HepG2 (cell line): ENCODE measurements at regions not wholly inside any gene's neighbourhood (a gene's known extent, or its start where the extent isn't known, plus 50 kb on each side); places are given as distances from the start of the nearest gene placed in this dataset.
A peak's percentile ranks its signal among the peaks of the same experiment; 100 is the strongest.
"Not testable (repeated sequence)": the region's sequence is repeated elsewhere in the genome, so short reads cannot be mapped to it uniquely, and the experiment has no call there.

ENCODE experiments used
- ATAC-seq: fragments of 200-7000 bp; cut with Tn5 transposase; 3 replicates; pipeline ENCODE4 v1.9.1; 2020; ENCODE audit warnings: mild to moderate bottlenecking, moderate library complexity
- BruUV-seq: library from RNA; stranded (reverse); fragments of 400-500 nt; replicated peaks from 2 replicates; lab custom pipeline; 2021; lab: Mats Ljungman, UMichigan
- CTCF ChIA-PET: fragments of 300-600 bp; formaldehyde crosslinking; extraction: SDS; loops from one replicate; lab custom pipeline; 2021; ENCODE audit warnings: low total read pairs, inconsistent platforms, low intra/inter-chr PET ratio; lab: Yijun Ruan, JAX
- POLR2A ChIA-PET: fragments of 350-600 bp; sonication (Branson Sonifier 250); formaldehyde crosslinking; loops from one replicate; lab custom pipeline; 2020; ENCODE audit warnings: antibody characterized with exemption, inconsistent platforms; lab: Yijun Ruan, JAX
- DNase-seq: peaks from one replicate; pipeline ENCODE4 v3.0.0-alpha.2; 2015; ENCODE audit warnings: low spot score
- FAIRE-seq: peaks from 3 replicates; lab custom pipeline; 2011; peaks lifted over from hg19 to GRCh38; lab: Jason Lieb, UNC
- H2AFZ ChIP-seq: one replicate; pipeline ENCODE4 v1.6.1; 2011; ENCODE audit warnings: low read length, inconsistent platforms
- H3K27ac ChIP-seq: fragments of 300-600 bp; 3 replicates; pipeline ENCODE4 v1.8.0; 2011; ENCODE audit warnings: mixed run types, mild to moderate bottlenecking, mixed read lengths, low read length, inconsistent platforms; ENCODE audit not compliant: insufficient read depth; ENCODE audit errors: extremely low read length
- H3K27me3 ChIP-seq, 2 experiments: fragments of 200-600 bp in 1 of 2; 2 replicates in 1 of 2; 3 replicates in 1 of 2; pipeline versions ENCODE4 v1.6.0 to v1.8.0; 2011; ENCODE audit warnings: low read length in 2 of 2, mild to moderate bottlenecking in 2 of 2, moderate library complexity in 2 of 2, inconsistent platforms in 1 of 2; ENCODE audit not compliant: insufficient read depth in 2 of 2, control insufficient read depth in 1 of 2
- H3K36me3 ChIP-seq, 2 experiments: fragments of 200-600 bp in 1 of 2; replicated peaks in 1 of 2; 2 replicates in 1 of 2; 3 replicates in 1 of 2; pipeline versions ENCODE4 v1.5.1 to v1.8.0; 2011; ENCODE audit warnings: low read length in 2 of 2, inconsistent platforms in 1 of 2; ENCODE audit not compliant: insufficient read depth in 2 of 2, control insufficient read depth in 1 of 2
- H3K4me1 ChIP-seq: 2 replicates; pipeline ENCODE4 v1.5.1; 2012; ENCODE audit warnings: low read length, inconsistent platforms; ENCODE audit not compliant: insufficient read depth
- H3K4me2 ChIP-seq: 2 replicates; pipeline ENCODE4 v1.6.0; 2011; ENCODE audit warnings: low read depth, low read length, inconsistent platforms
- H3K4me3 ChIP-seq, 3 experiments: fragments of 200-600 bp in 1 of 3; sonication (generic), shearing (Covaris generic) in 1 of 3; replicated peaks in 1 of 3; 2 replicates each; pipeline ENCODE4 v1.5.1; 2011 to 2016; ENCODE audit warnings: low read length in 3 of 3, inconsistent platforms in 2 of 3, low read depth in 2 of 3, mild to moderate bottlenecking in 2 of 3, control low read depth in 1 of 3, mixed read lengths in 1 of 3; ENCODE audit not compliant: insufficient read depth in 1 of 3
- H3K79me2 ChIP-seq: one replicate; pipeline ENCODE4 v1.6.1; 2011; ENCODE audit warnings: low read length, inconsistent platforms; ENCODE audit not compliant: insufficient read depth
- H3K9ac ChIP-seq: 2 replicates; pipeline ENCODE4 v1.6.0; 2011; ENCODE audit warnings: mild to moderate bottlenecking, low read depth, low read length, inconsistent platforms; ENCODE audit not compliant: insufficient read depth
- H3K9me3 ChIP-seq: 2 replicates; pipeline ENCODE4 v1.5.1; 2012; ENCODE audit warnings: mild to moderate bottlenecking, low read length
- H4K20me1 ChIP-seq: 2 replicates; pipeline ENCODE4 v1.6.0; 2011; ENCODE audit warnings: inconsistent platforms, mild to moderate bottlenecking, low read length, moderate library complexity; ENCODE audit not compliant: insufficient read depth
- CC2D1A ChIP-seq: sonication (generic); formaldehyde crosslinking; IDR thresholded peaks from 2 replicates; pipeline ENCODE4 v1.8.1; 2023; ENCODE audit warnings: mild to moderate bottlenecking, missing genetic modification reagents
- GATAD2A ChIP-seq: IDR thresholded peaks from 2 replicates; pipeline ENCODE4 v1.6.1; 2016
- HNRNPH1 ChIP-seq: fragments of 200-400 bp; formaldehyde crosslinking; optimal IDR thresholded peaks from 2 replicates; pipeline ENCODE3; 2017; ENCODE audit warnings: mild to moderate bottlenecking, low read depth, low read length
- HNRNPK ChIP-seq: fragments of 200-400 bp; formaldehyde crosslinking; IDR thresholded peaks from 2 replicates; pipeline ENCODE4 v1.6.1; 2018; ENCODE audit warnings: low read length, low read depth, moderate library complexity, mild to moderate bottlenecking; ENCODE audit not compliant: poor library complexity, severe bottlenecking
- KLF11 ChIP-seq: IDR thresholded peaks from 2 replicates; pipeline ENCODE4 v1.6.1; 2016; ENCODE audit warnings: missing compliant biosample characterization
- MAFF ChIP-seq: IDR thresholded peaks from 2 replicates; pipeline ENCODE4 v1.6.1; 2011; ENCODE audit warnings: low read depth, low read length, improper control_type of control experiment
- MAFK ChIP-seq, 2 experiments: IDR thresholded peaks in 1 of 2; conservative IDR thresholded peaks in 1 of 2; 2 replicates each; pipeline ENCODE4 v1.6.1; 2011; ENCODE audit warnings: improper control_type of control experiment in 2 of 2, low read length in 2 of 2
- RBAK ChIP-seq: sonication (generic); formaldehyde crosslinking; IDR thresholded peaks from 2 replicates; pipeline ENCODE4 v1.5.1; 2020; ENCODE audit warnings: mild to moderate bottlenecking, missing genetic modification reagents
- WGBS: methylation state at CpG from one replicate; pipeline ENCODE4 v1.1.6; 2017; ENCODE audit warnings: low lambda C conversion rate; 5-methylcytosine and 5-hydroxymethylcytosine counted together
- in situ Hi-C: cut with HindIII; loops from 2 replicates; pipeline ENCODE4 v1.10.0; 2017; ENCODE audit warnings: low pct_unique_long_range_greater_than_20kb; ENCODE audit not compliant: extremely low pct_ligation_motif_present
- intact Hi-C: fragments of 100-400 bp; cut with micrococcal nuclease; formaldehyde crosslinking; loops from one replicate; pipeline ENCODE4 v1.10.0; 2022; ENCODE audit not compliant: unreplicated experiment

DNA sequence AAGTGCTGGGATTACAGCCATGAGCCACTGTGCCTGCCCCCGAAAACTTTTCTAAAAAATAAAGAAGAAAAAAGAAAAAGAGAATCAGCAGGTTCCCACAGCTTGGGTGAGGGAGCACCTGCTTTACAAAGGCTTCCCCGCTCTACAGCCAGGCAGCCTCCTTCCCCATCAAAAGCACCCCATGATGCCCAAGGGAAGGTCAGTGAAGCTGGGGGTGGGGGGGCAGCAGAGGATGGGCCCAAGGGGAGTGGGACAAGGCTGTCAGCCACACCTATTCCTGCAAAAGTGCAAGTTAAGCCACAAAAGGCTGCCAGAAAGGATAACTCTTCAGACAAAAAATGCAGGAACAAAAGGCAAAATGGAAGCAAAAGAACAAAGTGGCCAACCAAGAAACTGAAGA is 72.5 kb downstream of the FAM50B start (continued):
- TF ChIP-seq GATAD2A (CRISPR knock-in tag) (no peak), HNRNPK (no peak), RBAK (CRISPR knock-in tag) (no peak), HNRNPH1 (no peak), CC2D1A (no peak), KLF11 (CRISPR knock-in tag) (no peak)

DNA sequence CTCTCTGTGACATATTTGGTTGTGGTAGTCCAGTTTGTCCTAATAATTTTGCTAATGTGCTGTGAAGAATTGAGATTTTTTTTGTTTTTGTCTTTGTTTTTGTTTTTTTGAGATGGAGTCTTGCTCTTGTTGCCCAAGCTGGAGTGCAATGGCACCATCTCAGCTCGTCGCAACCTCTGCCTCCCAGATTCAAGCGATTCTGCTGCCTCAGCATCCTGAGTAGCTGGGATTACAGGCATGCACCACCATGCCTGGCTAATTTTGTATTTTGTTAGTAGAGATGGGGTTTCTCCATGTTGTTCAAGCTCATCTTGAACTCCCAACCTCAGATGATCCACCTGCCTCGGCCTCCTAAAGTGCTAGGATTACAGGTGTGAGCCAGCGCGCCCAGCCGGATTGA is 73.4 kb downstream of the FAM50B start:
- H3K27ac ChIP-seq, DNase-seq, H2AFZ ChIP-seq, H3K4me2 ChIP-seq, H3K4me3 ChIP-seq, H3K79me2 ChIP-seq, H4K20me1 ChIP-seq, H3K27me3 ChIP-seq, in situ Hi-C loops, H3K36me3 ChIP-seq, FAIRE-seq, CTCF ChIA-PET, H3K9me3 ChIP-seq, BruUV-seq, H3K9ac ChIP-seq, intact Hi-C loops, ATAC-seq: not testable (repeated sequence)
- POLR2A ChIA-PET, result interaction anchor here (1.1 to 2.0 kb wide), 2 partner anchors 9 to 27 kb away, joined by 3 to 13 read pairs; no protein-coding TSS in a partner anchor
- TF ChIP-seq MAFF, result peak; percentile 27; the same call in 1 of the 2 replicates
- TF ChIP-seq MAFK (conservative IDR thresholded peaks at IDR 0.05 in 1 of 2, IDR thresholded peaks at IDR 0.05 in 1 of 2; ENCODE audit: low read length in 2 of 2), result peak in 1 of 2 experiments; percentile 67; a peak in 2 of 4 replicates
- WGBS, result 92% methylated on average over 7 of the region's 7 CpGs
- peaks cover 19% of the 10 kb centered on the region for H3K4me1 ChIP-seq

DNA sequence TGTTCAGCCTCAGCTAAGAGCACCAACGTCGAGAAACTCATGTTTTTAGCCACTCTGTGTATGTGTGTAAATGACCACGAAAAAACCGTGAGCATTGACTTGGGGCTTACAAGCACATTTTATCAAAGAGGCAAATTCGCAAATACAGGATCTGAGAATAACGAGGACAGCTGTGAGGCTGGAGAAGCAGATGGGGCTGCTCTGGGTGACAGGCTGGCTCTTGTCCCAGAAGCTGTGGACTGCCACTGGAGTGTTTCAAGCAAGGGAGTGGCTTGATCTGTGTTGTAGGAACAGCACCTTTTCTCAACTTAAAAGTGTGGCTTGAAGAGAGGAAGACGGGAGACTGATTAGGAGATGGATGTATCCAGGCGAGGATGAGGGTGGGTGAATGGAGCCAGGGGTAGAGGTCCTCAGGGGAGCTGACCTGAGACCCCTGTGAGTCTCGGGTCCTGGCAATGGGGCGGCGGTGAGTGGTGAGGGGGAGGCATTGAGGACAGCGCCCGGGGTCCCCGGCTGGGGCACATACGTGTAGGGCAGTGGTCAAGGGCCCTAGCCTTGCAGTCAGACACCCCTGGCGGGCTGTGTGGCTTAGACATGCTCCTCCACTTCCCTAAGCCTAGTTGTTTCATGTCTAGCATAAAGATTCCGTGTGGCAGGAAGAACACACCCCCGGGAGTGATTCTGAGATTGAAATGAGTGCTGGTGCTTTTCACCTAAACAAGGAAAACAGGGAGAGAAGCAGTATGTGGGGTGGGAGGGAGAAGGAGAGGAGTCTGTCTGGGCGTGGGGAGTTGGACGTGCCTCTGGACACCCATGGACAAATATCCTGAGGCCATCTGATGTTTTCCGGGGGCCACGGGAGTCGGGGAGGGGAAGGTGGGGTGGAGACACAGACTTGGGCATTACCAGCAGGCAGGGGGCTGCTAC is 76.3 kb downstream of the FAM50B start:
- H3K4me2 ChIP-seq, H4K20me1 ChIP-seq, CTCF ChIA-PET, POLR2A ChIA-PET, BruUV-seq, H3K27me3 ChIP-seq, intact Hi-C loops, H3K4me3 ChIP-seq, H3K9me3 ChIP-seq, H3K4me1 ChIP-seq, H3K79me2 ChIP-seq, H3K36me3 ChIP-seq, FAIRE-seq, H3K9ac ChIP-seq, DNase-seq, H2AFZ ChIP-seq, H3K27ac ChIP-seq: not testable (repeated sequence)
- in situ Hi-C loops, result loop anchor here (5.0 kb wide), 1 partner anchor 183 kb away; no protein-coding TSS in a partner anchor
- 88% methylated on average over 23 of the region's 23 CpGs for WGBS
- 0 out of 3 replicates have a peak, but pooled peaks have one; percentile 28 for ATAC-seq
